Suppressor macrophage (primary cell): ENCODE measurements at regions not wholly inside any gene's neighbourhood (a gene's known extent, or its start where the extent isn't known, plus 50 kb on each side); places are given as distances from the start of the nearest gene placed in this dataset.
"Not testable (repeated sequence)": the region's sequence is repeated elsewhere in the genome, so short reads cannot be mapped to it uniquely, and the experiment has no call there.

Experiments
- DNase-seq, 4 experiments: peaks; one replicate each; pipeline ENCODE4 v3.0.0-alpha.2; 2020 to 2022

DNA sequence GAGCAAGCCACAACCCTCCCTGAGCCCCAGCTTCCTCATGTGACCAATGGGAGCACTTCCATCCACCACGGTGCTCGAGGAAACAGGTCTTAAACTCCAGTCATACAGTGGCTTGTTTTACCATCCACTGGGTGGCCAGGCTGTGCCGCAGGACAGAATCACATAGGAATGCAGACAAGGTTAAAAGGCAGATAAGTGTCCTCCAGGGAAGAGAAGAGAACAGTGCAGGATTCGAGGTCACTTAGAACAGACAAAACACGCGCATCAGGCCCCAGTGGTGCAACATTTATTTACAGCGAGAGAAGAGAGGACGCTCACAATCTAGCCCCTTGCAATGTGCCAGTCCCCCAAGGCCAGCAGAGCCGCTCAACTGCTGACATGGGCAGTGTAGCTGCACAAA, 92.8 kb downstream of the TMEM130 start:
- no peak for DNase-seq

DNA sequence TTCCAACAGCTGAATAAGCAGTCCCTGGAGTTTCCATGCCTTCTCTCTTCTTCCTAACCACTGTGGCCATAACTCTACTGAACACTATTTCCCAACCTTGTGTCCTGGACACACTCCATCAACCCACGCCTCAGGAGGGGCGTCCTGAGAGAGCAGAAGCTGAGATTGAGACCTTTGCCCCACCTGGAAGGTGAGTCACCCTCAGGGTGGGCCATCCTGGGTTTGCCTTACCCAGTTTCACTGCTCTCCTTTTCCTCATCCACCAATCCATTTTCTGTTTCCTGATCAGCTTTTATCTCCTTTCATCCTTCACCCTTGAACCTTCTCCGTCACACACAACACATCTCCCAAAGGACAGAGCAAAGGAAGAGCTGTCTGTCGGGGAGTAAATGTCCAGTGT, 91.4 kb downstream of the TMEM130 start:
- DNase-seq: no peak

DNA sequence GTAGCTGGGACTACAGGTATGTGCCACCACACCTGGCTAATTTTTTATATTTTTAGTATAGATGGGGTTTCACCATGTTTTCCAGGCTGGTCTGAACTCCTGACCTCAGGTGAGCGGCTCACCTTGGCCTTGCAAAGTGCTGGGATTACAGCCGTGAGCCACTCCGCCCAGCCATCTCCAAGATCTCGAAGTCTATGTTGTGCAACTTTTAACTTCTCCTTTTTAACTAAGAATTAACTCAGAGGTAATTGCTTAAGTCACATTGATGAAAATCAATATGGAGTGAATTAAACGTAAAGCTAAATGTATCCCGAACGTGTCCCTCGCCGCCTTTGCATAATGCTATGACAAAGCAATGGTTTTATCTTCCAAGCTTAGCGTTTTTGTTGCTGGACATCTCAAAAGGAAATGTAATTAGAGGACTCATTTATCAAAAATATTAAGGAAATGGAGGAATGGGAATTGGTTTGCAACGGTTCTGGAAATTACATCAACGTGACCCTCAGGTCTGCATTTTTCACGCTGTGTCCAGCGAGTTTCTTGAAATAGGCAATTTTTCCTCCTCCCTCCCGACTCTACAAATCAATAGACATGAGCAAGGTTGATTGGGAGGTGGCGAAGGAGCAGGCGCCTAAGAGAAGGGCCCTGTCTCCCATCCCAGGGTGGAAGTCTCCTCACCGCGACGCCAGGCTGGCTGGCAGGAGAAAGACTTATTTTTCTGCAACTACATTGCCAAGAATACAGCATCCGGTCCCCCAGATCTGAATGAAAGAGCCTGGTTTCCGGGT, 89.8 kb downstream of the TMEM130 start:
- DNase-seq: peak in 3 of 4 experiments; percentile 26 to 48 (median 29)

DNA sequence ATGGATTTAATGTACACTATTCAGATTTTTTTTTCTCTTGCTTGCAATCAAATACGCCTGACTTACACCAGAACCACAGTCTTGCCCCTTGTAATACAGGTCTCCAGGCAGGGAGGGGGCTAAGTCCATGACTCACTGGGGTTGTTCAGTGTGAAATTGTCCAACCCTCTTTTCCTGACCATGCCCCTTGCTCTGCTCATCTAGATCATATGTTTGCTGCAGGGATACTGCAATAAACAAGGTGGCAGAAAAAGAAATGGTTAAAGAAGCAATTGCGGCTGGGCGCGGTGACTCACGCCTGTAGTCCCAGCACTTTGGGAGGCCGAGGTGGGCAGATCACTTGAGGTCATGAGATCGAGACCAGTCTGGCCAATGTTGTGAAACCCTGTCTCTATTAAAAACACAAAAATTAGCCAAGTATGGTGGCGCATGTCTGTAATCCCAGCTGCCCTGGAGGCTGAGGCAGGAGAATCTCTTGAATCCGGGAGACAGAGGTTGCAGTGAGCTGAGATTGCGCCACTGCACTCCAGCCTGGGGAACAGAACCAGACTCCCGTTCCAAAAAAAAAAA, 85.5 kb downstream of the TMEM130 start:
- no peak for DNase-seq

DNA sequence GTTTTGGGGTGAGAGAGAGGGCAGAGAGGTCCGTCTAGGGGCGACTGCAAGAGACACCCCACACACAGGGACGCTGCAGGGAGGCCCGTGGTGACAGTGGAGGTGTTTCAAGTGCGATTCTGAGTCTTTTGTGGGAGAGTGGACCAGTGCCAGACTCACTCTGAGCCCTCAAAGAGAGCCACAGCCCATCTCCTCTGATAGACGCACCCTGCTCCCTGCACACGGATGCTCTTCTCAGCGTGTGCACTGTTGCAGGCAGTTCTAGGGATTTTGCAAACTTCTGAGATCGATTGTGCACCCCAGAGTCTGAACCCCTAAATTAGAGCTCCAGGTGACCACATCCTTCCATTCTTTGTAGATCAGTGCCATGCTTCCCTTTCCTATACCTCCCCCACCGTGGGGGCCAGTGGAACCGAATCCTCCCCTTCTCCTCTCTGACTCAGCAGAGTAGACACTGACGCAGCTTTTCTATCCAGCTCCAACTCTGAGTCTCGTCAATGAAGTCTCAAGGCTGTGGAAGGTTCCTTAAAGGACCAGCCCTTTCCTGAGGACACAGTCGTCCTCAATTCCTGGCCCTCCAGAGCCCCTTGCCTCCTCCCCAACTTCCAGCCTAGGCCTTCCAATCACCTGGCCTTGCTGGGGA, 83.8 kb downstream of the TMEM130 start:
- peak in 1 of 4 experiments; percentile 11 for DNase-seq

DNA sequence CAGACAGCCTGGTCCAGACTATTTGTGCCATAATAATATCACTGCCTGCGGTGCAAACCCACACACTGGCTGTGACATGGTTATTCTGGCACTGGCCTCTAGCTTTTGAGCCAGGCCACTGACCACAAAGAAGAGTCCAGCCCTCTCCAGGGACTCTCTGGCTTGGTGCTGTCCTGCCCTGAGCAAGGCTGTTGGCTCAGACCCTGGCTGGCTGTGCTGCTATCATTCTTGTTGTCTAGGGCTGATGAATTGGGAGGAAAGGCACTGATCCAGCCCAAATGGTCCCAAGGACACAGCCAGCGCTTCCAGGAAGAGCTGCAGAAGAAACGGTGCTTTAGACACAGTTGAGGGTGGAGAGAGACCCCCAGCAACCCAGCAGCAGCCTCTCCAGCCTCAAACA, 80.8 kb downstream of the TMEM130 start:
- DNase-seq: no peak

DNA sequence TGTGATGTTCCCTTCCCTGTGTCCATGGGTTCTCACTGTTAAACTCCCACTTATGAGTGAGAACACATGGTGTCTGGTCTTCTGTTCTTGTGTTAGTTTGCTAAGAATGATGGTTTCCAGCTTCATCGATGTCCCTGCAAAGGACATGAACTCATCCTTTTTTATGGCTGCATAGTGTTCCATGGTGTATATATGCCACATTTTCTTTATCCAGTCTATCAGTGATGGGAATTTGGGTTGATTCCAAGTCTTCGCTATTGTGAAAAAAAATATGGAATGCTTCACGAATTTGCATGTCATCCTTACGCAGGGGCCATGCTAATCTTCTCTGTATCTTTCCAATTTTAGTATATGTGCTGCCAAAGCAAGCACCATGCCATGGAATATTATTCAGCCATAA, 75.4 kb downstream of the TMEM130 start:
- not testable (repeated sequence) for DNase-seq

DNA sequence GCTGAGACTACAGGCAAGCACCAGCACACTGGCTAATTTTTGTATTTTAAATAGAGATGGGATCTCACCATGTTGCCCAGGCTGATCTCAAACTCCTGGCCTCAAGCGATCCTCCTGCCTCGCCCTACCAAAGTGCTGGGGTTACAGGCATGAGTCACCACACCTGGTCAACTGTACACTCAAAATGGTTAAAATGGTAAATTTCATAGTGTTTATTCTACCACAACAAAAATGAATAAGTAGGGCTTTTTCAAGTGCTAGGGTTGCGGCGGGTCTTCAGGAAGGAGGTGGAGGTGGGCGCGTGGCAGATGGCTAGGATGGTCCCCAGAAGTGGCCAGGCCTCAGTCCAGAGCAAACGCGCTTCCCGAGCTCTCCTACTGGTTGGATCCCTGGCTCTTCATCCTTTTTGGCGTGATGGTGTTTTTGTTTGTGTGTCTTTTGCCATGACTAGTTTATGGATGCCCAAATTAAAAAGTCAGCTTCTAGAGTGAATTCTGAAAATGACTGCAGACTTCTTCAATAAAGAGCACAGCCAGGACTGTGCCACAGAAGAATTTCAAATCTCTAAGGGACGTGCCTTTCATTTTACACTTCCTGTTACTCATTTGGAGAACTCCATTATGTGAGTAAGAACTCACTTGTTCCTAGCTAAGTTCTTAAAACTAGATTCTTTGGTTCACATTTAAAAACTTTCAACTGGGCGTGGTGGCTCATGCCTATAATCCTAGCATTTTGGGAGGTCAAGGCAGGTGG, 73.9 kb downstream of the TMEM130 start:
- DNase-seq: peak in 2 of 4 experiments; percentile 10 to 30
